Stimulated activated CD4-positive, alpha-beta T cell treated with anti-CD3 and anti-CD28 coated beads, Interleukin-1b, Interleukin-23, amount 100 ng/mL, for 1 hour (primary cell): ENCODE measurements at regions not wholly inside any gene's neighbourhood (a gene's known extent, or its start where the extent isn't known, plus 50 kb on each side); places are given as distances from the start of the nearest gene placed in this dataset.

Source experiments
- DNase-seq, 2 donors: peaks; one replicate each; pipeline ENCODE4 v3.0.0-alpha.2; 2020; ENCODE audit warnings: low read depth in 2 of 2

DNA sequence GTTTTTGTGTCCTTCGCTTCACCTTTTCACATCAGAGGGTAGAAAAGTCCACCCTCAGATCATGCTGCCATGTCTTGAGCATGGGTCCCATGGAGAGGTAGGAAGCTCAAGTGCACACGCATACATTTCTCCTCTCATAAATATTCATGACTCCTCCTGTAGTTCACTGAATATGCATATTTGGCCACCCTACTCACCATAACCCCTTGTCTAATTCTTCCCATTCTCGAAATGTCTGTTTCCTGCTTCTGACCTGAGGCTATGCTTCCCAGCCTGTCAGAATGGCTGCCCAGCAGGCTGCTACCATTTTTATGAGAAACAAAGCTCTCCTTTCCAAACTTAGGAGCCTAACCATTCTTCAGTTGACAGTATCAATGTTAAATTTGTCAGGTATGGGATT is 86.5 kb downstream of the ADRA2C start:
- no peak for DNase-seq

DNA sequence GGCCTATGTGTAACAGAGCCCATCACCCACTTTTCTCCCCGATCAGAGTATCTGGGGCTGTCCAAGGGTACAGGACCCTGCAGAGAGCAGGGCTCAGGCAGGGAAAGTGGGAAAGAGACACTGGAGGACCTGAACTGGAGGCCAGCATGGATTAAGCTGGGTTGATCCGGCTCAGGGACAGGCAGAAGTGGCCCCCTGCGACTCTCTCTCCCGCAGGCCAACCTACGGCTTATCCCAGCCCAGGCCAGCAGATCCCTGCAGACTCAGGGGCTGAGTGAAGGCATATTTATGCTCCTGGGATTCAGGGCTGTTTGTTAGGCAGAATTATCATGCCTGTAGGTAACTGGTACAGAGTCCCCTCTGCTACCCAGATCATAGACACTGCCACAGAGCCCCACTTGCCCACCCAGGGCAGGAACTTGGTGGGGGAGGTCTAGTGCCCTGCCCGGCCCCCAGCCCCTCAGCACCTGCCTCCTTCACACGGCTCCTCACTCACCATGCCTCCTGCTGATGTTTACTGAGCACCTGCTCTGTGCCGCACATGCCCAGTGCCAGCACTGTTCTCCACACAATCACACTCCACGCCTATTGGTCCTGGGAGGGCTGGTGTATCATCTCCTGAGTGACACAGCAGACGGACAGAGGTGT is 87.3 kb downstream of the ADRA2C start:
- no peak for DNase-seq

DNA sequence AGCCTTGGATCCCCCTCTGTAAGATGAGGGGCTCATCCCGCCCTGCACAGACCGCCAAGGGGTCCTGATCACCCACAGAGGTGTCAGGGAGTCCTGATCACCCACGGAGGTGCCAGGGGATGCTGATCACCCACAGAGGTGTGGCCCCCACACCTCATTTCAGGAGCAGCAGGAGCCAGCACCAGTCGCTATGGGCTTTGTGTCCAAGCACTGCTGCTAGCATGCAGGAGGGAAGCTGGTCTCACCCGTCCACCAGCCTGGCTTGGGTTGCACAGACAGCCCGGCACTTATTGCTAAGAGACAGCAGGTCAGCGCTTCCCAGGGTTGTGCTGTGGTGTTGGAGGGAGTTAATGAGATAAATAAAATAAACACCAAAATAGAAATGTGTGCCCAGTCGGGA is 88.5 kb downstream of the ADRA2C start:
- DNase-seq: no peak

DNA sequence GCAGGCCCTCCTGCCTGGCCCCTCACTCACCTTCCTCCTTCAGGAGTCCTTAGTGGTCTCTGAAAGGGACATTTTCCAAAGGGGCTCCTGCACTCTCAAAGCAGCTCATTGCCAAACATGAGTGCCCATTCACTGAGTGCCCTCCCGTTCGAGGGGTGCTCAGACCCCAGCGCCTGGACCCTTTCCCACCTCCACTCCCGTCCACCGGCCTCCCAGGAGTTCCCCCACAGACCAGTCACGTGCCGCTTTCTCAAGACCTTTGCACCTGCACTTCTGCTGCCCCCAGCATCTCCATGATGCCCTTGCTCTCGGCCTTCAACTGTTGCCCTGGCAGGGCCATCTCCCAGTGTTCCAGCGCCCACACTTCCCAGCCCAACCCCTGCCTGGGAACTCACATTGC is 89.5 kb downstream of the ADRA2C start:
- no peak for DNase-seq

DNA sequence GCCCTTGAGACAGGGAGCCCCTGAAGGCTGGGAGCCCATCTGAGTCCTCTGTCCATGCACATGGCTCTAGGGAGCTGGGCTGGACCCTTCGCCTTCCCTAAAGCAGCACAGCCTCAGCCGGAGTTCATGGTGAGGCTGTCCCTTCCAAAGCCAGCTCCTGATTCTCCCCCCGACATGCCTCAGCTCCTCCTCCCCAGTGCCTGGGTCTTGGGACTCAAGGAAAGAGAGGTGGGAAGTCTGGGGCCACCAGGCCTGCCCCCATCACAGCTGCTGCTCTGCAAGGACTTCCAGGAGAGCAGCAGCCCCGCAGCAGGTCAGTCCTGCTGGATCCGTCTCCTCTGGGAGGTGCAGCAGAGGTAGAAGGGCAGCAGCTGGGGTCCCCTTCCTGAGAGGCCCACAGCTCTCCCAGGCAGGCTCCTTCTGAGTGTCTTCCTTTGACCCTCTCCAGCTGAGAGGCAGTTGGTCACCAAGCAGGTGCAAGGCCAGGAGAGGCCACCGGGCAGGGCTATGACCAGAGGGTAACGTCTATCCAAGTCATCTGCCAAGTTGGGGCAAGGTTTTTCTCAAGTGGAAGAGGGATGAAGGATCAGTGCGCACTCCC is 90.5 kb downstream of the ADRA2C start:
- no peak for DNase-seq

DNA sequence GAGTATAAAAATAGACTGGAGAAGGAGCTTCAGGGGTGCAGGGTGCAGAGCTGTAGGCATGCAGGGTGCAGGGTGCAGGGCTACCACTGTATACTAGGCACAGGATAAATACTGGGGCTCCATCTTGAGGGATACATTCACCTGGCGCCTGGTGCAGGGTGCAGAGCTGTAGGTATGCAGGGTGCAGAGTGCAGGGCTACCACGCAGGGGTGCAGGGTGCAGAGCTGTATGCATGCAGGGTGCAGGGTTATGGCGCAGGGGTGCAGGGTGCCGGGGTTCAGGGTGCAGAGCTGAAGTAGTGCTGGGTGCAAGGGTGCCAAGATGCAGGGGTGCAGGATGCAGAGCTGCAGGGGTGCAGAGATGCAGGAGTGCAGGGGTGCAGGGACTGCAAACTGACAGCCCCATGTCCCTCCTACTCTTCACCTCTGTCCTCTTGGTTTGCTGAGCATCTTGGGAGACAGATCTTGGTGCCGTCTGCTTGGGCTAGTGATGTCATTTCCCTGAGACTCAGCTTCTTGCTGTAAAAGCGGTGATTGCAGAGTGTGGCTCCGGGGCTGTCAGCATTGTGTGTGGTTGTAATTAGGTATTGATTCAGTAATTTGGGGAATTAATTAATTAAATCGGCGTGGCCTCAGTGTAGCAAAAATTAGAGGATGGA is 91.2 kb downstream of the ADRA2C start:
- no peak for DNase-seq

DNA sequence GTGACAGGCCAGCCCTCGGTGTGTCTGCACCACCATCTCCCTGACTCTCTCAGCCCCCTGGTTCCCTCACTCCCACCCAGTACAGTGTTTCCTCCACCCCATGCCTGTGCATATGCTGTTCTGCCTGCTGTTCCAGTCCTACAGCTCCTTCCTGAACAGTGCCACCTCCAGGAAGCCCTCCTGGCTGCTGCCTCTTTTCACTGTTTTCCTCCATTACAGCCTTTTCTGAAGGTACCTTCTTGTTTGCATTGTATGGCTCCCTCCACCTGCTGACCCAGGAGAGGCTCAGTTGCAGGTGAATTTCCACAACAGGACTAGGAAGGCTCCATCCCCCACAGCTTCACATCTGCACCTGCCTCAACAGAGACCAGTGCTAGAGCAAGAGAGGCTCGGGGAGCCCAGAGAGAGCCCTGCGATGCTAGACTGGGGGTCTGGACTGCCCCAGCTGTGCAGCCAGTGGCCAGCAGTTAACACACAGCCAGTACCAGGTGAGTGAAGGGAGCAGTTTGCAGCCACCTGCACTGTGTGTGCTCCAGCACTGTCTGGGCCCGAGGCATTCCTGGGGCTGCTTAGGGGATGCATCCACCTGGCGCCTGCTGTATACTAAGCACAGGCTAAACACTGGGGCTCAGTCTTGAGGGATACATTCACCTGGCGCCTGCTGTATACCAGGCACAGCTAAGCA is 92.0 kb downstream of the ADRA2C start:
- no peak for DNase-seq

DNA sequence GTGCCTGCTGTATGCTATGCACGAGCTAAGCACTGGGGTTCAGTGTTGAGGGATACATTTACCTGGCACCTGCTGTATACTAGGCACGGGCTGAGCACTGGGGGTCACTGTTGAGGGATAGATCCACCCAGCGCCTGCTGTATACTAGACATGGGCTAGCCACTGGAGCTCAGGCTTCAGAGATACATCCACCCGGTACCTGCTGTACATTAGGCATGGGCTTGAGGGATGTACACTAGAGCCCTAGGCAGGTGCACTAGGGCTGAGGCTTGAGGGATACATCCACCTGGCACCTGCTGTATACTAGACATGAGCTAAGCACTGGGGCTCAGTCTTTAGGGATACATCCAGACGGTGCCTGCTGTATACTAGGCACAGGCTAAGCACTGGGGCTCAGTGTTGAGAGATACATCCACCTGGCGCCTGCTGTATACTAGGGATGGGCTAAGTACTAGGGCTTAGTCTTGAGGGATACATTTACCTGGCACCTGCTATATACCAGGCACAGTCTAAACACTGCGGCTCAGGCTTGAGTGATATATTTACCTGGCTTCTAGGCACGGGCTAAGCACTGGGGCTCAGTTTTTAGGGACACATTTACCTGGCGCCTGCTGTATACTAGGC is 92.7 kb downstream of the ADRA2C start:
- DNase-seq: no peak

DNA sequence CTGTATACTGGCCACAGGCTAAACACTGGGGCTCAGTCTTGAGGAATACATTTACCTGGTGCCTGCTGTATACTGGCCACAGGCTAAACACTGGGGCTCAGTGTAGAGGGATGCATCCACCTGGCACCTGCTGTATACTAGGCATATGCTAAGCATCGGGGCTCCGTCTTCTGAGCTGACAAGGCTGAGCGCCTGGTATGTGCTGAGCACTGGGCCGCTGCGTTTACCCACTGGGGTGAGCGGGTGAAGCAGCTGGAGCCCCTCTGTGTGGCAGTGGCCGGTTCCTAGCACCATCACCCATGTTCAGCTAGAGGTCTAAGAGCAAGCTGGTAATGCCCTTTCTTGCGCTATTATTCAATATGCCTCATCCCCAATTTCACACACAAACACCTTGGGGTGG is 93.4 kb downstream of the ADRA2C start:
- no peak for DNase-seq

DNA sequence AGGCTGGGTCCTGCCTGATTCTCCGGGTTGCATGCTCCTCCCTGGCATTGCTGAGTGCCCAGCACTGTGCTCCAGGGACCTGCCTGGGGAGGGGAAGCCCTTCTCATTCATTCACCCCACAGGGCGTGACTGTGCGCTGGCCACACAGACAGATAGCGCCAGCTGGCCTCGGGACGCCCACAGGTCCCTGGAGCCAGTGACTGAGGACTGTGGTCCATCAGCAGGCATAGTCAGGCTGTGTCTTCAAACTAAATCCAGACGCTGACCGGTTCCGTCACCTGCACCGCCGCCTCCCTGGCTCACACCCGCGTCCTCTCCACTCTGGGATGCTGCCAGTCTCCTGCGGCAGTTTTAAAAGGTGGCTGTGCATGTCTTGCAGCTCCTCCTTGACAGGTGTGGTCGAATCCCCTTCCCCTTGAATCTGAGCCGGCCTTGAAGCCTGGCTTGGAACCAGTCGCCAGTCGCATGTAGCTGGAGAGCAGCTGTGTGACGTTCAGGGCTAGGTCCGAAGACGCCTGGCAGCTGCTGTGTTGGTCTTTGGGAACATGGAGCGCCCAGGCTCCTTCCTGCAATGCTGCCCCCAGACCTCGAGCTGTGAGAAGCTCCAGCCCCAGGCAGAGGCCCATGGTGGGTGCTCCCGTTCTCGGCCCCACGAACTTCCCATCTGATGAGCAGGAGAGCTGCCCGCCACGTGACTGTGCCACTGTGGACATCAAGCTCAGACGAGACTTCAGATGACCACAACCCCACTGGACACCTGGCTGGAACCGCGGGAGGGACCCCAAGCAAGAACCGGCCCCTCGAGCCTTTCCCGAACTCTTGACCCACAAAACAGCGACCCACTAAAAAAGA is 94.1 kb downstream of the ADRA2C start:
- no peak for DNase-seq

DNA sequence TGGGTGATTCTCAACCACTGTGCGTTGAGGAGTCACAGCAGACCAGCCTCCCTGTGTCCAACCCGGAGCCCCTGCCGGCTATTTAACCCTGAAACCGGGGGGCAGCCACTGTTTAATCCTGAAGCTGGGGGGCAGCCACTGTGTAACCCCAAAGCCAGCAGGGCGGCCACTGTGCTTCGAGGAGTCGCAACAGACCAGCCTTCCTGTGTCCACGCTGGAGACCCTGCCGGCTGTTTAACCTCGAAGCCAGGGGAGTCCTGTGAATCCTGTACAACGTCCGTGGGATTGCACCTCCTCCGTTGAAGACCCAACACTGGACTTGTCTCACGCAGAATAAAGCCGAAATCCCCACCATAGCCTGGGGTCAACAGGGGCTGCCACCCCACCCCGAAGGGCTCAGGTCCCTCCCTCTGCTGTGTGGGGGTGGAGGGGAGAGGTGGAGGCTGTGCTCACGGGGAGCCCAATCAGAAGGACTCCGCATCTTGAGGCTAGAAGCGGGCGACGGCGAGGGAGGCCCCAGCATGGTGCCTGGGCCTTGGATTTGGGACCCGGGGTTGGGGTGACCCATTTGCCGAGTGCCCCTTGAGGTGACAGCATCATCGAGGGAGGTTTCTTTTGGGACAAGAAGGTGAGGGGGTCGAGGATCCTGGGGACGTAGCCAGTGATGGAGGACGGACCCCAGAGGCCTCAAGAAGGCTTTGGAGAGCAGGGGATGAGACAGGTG is 94.9 kb downstream of the ADRA2C start:
- no peak for DNase-seq

DNA sequence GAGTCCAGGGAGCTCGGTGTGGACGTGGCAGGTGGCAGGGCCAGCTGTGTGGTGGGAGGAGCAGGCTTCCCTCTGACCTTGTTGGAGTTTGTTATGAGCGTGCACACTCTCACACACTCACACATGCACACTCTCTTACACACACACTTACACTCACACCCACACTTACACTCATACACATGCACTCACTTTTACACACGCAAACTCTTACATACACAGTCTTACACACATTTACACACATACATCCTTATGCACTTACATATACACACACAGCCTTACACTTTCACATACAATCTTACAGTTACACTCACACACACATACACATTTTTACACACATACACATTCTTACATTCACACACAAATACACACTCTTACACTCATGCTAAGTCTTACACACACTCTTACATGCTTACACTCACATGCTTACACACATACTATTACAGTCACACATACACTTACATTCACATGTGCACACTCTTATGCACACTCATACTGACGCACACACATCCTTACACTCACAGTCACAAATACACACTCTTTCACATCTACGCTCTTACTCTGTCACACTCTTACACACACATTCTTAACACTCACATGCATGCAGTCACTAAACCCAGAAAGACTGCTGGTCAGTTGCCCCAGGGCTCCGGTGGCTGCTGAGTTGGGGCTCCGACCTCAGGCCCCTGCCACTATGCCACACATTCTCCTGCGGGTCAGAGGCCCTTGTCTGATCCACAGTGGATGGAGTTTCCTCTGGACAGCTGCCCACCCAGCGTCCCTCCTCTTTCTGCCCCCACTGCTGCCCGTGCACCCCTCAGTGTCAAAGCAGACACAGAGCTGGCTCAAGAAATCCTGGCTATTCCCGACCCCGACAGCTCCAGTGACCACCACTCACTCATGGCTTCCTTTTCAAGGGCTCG is 95.8 kb downstream of the ADRA2C start:
- no peak for DNase-seq

DNA sequence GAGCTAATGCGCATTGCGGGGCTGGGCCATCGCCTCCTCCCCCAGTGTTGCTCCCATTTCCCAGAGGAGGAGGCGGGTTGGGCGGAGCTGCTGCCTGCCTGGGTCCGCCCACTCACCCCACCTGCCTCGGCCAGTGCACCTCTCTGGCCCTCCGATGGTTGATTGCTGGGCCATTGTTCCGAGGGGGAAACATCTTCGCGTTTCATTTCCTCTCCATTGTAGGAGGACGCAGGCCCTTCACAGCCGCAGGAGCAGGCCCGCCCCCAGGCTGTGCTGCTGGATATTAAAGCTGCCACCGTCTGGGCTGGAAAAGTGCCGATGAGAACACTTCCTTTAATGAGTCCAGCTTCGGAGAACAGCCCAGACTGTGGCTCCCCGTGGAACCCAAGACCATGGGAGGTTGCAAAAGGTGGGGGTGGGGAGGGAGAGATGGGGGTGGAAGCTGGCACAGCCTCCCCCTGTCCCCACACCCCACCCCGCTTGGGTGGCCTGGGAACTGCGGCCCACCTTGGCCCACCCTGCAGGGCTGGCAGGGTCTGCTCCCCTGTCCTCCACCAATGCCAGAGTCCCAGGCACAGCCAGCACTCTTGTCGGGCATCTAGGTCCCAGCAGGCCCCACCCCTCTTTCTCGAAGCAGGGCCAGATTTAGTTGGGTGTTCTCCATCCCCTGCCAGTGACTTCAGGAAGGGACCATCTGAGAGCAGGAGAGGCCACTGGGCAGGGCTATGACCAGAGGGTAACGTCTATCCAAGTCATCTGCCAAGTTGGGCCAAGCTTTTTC is 96.6 kb downstream of the ADRA2C start:
- DNase-seq: no peak

DNA sequence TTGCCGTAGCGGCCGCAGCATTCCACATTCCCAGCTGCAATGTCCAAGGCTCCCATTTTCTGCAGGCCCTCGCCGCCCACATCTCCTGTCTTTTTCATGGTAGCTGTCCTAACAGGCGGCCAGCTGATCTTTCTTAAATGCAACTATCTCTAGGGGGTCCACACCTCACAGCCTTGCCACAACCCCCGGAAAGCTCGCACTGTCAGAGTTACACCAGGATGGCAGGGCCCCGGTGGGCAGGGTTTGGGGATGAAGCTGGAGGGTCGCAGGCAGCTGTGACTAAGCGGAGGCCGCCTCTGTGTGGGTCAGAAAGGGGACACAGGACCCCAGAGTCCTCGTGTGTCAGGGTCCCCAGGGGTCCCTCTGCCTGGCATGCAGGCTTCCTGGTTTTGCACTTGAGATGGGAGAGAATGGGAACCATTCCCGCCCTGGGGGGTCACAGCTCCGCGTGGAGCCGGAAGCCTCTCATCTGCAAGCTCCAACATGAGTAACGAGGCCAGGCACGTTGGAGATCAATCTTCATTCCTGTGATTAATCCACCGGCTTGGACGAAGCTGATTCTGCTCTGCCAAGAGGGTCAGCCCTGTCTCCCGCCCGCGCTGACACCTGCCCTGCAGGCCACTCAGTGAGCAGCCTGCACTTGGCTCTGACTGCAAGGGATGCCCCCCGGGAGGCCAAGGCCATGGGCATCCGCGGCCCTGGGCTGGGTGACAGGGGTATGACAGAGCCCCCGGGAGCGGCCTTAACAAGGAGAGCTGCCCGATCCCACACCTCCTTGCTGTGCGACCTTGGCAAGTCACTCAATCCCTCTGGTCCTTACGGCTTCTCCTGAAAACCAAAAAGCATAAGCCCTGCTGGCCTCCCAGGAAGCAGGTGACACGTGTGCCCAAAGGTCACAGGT is 97.9 kb downstream of the ADRA2C start:
- no peak for DNase-seq

DNA sequence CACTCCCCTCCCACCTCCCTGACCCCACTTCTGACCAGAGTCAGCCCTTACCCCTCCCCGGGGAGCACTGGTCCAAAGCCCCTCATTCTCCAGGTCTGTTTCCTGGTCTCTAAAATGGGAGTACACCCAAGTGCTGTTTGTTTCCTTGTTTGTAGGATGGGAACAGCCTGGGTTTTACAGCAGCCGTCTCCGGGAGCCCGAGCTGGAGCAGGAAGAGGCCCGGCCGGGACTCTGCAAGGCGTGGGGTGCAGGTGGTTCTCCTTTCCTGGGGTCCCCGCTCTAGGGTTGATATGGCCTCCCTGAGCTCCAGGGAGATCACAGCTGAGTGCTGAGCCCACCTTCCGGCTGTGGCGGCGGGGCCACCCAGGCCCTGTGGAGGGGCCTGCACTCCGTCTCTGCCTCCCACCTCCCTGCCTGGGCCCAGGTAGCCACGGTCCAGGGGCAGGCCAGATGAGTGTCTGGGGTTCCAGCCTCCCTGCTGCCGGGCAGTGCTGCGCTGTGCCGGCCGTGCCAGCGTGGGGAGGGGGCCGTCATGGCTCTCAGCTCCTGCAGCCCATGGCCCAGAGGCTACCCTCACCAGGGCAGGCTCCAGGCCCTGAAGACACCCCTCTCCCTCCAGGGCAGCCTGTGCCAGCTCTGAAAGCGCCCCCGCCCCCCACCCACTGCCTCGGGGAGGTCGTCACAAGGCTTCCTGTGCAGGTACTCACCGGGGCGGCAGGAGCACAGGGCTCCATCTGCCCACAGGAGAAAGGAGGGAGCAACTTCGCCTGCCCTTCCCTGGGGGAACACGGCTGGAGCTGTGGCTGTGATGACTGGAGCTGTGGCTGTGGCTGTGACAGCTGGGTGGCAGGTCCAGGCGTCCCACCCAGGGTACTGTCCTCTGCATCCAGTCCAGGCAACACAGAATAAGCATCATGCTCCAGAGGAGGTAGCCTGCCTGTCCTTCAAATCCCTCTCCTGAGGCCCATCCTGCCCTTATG is 98.8 kb downstream of the ADRA2C start:
- no peak for DNase-seq

DNA sequence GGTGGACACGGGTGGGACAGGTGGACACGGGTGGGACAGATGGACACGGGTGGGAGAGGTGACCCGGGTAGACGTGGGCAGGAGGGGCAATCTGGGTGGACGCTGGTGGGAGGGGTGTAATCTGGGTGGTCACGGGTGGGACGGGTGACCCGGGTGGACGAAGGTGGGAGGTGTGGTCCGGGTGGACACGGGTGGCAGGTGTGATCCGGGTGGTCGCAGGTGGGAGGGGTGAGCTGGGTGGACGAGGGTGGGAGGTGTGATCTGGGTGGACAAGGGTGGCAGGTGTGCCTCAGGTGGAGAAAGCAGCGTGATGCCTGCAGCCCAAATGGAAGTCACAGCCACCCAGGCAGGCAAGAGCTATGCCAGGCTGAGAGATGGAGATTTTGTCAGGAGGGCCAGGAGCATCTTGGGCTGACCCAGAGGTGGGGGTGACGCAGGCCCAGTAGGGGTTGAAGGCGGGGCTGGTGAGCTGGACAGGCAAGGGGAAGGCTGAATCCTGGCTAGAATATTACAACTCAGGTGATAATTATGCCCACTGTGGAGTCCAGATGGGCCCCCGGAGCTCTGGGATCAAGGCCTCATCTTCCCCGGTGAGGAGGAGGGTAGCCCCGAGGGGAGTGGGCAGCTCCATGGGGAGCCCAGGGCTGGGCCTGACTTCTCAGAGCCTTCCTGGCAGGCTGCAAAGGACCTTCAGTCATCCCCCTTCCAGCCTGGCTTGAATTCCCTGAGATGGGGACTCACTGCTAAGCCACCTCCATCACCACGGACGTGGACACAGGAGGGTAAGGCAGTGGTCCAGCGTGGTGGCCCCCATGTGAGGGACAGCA is 100.0 kb downstream of the ADRA2C start:
- DNase-seq: no peak
